ENCODE measurements at regions not wholly inside any gene's neighbourhood (a gene's known extent, or its start where the extent isn't known, plus 50 kb on each side); places are given as distances from the start of the nearest gene placed in this dataset.
"Not testable (repeated sequence)": the region's sequence is repeated elsewhere in the genome, so short reads cannot be mapped to it uniquely, and the experiment has no call there.

GRCh38 chr3:126287536-126288241, 69.5 kb downstream of the KLF15 start:
- no peak for TF ChIP-seq CTCF (IDR thresholded peaks at IDR 0.05; ENCODE audit: control insufficient read depth, extremely low read depth, insufficient read depth)
- DNase-seq (ENCODE audit: low read depth) = no peak
- H3K4me3 ChIP-seq (ENCODE audit: low read depth, low read length) = no peak overlapping the region

- DNase-seq (ENCODE audit: low read depth) = no peak
- TF ChIP-seq CTCF (IDR thresholded peaks at IDR 0.05; ENCODE audit: control insufficient read depth, extremely low read depth, insufficient read depth) = no peak
- H3K4me3 ChIP-seq (ENCODE audit: low read depth, low read length) = no peak overlapping the region
Measured at GRCh38 chr3:126287171-126287535, 70.1 kb downstream of the KLF15 start.

GRCh38 chr3:126285369-126285768, 71.8 kb downstream of the KLF15 start:
- no peak overlapping the region for H3K4me3 ChIP-seq (ENCODE audit: low read depth, low read length)
- no peak for TF ChIP-seq CTCF (IDR thresholded peaks at IDR 0.05; ENCODE audit: control insufficient read depth, extremely low read depth, insufficient read depth)
- no peak for DNase-seq (ENCODE audit: low read depth)

GRCh38 chr3:126284258-126284904, 72.8 kb downstream of the KLF15 start:
- no peak overlapping the region for H3K4me3 ChIP-seq (ENCODE audit: low read depth, low read length)
- no peak for DNase-seq (ENCODE audit: low read depth)
- no peak for TF ChIP-seq CTCF (IDR thresholded peaks at IDR 0.05; ENCODE audit: control insufficient read depth, extremely low read depth, insufficient read depth)

GRCh38 chr3:126283651-126284050, 73.6 kb downstream of the KLF15 start:
- DNase-seq (ENCODE audit: low read depth); H3K4me3 ChIP-seq (ENCODE audit: low read depth, low read length): not testable (repeated sequence)

- DNase-seq (ENCODE audit: low read depth) = no peak
- H3K4me3 ChIP-seq (ENCODE audit: low read depth, low read length) = no peak overlapping the region
- TF ChIP-seq CTCF (IDR thresholded peaks at IDR 0.05; ENCODE audit: control insufficient read depth, extremely low read depth, insufficient read depth) = no peak
Measured at GRCh38 chr3:126279853-126280252, 77.4 kb downstream of the KLF15 start.

GRCh38 chr3:126277629-126278378, 79.4 kb downstream of the KLF15 start:
- H3K4me3 ChIP-seq (ENCODE audit: low read depth, low read length) = no peak overlapping the region
- no peak for DNase-seq (ENCODE audit: low read depth)
- no peak for TF ChIP-seq CTCF (IDR thresholded peaks at IDR 0.05; ENCODE audit: control insufficient read depth, extremely low read depth, insufficient read depth)
